NCI-H226 (cell line): ENCODE measurements at regions not wholly inside any gene's neighbourhood (a gene's known extent, or its start where the extent isn't known, plus 50 kb on each side); places are given as distances from the start of the nearest gene placed in this dataset.
"Not testable (repeated sequence)": the region's sequence is repeated elsewhere in the genome, so short reads cannot be mapped to it uniquely, and the experiment has no call there.

Experiments used
- DNase-seq: peaks from one replicate; pipeline ENCODE4 v3.0.0-alpha.2; 2015

DNA sequence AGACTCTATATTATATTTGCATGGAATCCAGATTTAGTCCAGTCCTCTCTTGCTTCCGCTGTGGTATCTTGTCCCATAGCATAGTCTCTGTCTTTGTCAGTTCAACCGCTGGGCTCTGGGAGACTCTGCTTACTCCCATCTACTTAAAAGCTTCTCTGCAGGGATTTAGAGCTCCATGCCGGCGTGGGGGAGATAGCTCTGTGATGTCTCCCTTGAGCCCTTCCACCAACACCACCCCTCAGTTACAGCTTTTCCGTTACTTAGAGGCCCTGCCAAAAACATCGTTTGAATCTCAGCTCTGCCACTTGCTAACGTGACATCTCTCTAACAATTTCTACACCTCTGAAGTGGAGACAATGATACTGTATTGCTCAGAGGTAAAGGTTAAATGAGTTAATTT is 306.1 kb upstream of the ZNF608 start:
- no peak for DNase-seq

DNA sequence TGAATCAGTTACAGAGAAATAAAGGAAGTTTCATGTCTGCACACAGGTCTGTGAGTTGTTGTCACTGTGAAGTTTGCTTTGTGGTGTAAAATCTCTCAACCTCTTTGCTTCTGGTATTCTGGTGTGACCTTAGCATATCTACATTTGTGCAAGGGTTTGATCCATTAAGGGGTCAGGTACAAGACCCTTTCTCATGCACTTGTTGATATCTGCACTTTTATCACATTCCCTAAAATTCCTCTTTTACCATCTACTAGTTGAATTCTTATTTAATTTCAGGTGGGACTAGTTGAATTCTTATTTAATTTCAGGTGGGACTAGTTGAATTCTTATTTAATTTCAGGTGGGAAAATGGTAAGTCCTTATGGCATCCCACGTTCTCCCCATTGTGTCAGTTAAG is 306.7 kb upstream of the ZNF608 start:
- no peak for DNase-seq

DNA sequence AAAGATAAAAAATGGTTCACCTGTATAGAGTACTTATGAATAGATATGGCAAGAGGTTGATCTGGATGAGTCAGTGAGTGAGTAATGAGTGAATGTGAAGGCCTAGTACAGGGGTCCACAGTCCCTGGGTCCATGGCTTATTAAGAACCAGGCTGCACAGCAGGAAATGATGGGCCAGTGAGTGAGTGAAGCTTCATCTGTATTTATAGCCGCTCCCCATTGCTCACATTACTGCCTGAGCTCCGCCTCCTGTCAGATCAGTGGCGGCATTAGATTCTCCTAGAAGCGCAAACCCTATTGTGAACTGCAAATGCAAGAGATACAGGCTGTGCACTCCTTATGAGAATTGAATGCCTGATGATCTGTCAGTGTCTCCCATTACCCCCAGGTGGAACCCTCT is 307.7 kb upstream of the ZNF608 start:
- no peak for DNase-seq

DNA sequence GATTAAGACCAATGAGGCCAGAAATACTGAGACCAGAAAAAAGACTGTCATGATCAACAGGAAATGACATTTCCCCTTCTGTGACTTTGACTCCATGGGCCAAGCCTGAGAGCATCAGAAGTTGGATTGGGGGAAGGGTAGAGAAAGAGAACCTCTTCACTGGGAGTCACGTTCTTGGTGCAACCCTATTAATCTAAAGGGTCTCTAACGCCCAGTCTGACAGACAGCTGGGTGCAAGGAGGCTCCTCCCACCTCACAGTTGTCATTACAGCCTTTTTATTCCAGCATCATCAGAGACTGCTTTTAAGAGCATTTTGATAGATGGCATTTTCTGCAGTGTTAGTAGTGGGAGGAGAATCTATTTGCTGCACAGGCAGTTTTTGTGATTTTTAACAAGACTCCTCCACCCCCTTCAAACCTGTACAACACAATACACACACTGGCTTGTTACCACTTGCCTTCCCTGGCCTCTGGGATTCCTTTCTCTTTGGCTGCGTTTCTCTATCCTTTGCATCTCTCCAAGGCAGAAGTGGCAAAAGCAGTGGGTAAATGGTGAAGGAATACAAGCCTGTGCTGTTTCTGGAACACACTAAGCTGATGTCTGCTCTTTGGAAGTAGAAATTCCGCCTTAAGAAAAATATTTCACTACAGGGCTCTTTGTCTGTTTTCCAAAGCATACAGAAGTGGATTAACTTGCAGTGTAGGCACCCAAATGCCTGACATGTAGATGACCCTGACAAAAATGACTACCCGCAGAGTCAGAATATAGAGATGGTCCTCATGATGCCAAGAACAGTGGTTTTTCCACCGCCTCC is 310.4 kb upstream of the ZNF608 start:
- no peak for DNase-seq

DNA sequence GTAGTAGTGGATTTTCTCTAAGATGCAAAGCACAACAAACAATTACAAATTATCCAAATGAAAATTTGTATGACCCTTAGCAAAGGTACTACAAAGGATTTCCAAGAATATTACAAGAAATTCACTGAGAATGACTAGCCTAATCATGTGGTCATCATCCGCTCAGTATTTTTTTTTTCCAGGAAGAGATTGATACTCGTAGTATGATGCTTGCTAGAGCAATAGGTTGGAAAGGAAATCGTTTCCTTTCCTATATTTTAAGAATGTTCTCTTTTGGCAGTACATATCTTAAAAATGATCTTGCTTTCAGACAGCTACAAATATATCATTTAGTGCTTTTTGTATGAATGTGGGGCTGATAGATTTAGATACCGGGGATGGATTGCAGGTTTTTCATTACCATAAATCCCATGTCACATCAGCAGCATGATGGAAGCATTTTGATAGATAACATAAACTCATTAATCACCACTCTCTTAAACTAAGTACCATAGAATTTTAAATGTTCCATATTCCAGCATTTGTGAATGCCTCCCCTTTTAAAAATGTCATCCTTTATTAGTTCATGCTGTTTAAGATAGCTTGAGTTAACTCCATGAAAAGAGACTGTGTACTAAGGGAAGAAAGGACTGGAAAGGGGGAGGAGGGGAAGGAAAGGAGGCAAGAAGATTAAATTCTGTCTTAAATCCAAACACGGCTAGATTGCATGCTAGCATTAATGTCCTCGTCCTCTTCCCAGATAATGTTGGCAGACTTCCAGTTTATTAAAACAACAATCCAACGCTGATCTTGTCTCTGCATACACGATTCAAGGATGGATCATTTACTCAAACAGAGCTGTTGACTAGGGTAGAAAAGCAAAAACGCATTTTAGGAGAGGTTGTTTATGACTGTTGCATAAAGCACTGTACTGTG is 311.7 kb upstream of the ZNF608 start:
- no peak for DNase-seq

DNA sequence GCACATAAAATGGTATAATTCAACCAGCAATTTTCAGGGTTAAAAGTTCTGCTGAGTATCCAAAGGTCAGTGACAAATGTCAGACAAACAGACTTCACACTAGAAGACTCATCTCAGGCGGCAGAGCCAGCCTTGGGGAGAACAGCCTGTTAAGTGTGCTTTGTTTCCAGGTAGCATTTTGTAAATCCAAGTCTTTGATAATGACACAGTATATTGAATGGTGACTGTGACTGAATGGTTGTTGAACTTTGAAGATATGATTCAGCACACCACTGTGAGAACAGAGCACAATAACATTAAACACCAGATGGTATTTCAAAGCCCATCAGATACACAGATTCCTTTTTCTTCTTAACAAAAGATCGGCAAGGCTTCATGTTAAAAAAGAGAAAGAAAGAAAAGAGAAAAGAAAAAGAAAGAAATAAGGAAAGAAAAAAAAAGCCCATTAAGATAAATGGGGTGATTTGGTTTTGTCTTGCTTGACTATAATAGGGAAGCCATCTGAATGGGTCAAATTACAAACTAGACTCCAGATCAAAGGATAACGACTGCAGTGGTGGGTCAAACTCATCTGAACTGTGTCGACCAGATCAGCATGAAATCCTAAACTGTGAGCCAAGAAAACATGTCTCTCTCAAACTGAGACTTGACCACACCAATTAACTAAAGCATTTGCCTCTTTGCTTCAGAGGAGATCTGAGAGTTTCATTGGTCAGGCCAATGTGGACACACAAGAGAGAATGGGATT is 313.0 kb upstream of the ZNF608 start:
- no peak for DNase-seq

DNA sequence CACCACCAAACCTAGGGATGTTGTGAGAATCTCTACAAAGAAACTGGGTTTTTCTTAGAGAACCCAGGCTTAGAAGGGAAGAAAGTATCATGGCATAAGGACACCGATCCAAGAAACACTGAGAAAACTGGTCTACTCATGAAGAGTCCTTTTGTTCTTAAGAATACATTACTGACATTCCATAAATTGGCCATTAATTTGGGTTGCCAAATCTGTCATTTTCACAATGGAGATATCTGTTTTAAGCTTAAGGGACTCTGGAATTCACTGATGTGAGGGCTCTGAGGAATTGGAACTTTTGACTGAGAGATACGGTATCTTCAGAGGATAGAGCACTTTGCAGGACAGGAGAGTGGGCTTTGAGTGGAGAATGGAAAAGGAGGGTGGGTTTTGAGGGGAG is 315.3 kb upstream of the ZNF608 start:
- no peak for DNase-seq

DNA sequence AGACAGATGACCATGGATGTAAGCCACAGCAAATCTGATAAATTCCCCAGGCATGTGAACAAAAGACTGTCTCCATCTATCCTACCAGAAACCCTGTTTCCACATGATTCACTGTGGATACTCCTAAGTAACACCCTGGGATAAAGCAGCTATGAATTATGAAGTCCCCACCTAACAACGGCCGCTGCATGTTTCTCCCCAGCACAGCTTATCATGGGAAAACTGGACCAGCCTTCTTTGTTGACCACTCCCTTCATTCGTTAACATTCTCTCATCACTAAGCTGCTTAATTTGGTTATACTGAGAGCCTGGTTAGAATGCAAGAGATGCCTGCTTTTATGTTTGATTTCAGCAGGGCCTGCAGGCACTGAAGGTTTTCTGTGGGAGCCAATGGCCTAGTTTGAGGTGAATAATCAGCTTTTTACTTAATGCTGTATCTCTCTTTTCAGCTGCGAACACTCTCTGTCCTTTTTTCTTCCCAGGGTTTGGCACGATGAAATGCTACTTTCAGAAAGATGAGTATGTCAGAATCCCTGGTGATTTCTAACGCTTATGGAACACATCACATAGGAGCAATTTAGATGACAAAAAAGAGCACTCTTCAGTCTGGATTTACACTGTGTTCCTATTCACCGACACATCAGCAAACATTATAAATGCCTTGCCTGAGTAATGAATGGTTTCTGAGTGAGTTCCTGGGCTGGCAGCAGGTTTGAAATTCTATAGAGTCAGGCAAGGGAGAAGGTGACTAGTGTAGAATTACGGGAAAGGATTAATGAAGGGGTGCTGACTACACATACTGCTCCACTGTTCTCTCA is 318.4 kb upstream of the ZNF608 start:
- DNase-seq = peak; percentile 65

DNA sequence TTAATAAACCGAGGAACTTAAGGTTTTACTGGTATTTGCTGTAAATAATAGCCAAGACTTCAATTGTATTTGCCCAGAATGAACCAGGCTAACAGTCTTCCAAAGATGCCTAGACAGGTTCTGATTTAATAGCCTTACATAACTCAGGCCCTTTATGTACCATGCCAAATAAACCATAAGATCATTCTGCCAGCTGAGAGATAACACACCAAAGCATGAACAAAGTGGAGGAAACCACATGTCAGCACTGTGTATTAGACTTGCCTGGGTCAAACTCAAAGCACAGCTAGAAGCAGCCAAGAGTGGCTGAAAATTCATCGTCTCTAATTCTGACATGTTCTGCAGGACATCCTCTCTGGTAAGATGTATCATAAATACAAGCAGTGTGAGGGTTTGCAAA is 319.3 kb upstream of the ZNF608 start:
- DNase-seq = peak; percentile 63

DNA sequence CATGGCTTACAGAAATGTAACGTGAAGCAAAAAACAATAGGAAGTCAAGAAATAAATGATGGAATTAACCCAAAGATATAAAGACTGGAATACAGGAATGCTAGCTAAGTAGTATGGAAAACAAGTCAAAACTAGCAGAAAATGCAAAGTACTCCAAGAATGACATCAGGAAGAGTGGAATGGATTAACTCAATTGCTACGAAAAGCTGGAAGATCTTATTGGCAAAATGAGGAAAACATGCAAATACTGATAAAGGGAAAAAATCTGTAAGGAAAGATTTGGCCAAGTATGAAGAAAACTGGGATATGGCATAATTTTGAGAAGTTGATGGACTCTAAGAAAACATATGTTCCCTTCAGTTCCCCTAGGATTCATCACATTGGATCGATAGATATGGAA is 324.5 kb upstream of the ZNF608 start:
- DNase-seq = no peak

DNA sequence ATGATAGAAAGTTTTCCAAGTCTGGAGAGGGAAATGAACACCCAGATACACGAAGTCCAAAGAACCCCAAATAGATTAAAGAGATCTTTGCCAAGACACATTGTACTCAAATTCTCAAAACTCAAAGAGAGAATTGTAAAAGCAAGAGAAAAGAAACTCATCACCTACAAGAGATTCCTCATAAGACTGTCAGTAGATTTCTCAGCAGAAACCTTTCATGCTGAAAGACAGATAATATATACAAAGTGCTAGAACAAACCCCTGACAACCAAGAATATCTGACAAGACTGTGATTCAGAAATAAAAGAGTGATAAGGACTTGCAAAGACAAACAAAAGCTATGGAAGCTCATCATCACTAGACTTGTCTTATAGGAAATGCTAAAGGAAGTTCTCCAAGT is 326.7 kb upstream of the ZNF608 start:
- no peak for DNase-seq

DNA sequence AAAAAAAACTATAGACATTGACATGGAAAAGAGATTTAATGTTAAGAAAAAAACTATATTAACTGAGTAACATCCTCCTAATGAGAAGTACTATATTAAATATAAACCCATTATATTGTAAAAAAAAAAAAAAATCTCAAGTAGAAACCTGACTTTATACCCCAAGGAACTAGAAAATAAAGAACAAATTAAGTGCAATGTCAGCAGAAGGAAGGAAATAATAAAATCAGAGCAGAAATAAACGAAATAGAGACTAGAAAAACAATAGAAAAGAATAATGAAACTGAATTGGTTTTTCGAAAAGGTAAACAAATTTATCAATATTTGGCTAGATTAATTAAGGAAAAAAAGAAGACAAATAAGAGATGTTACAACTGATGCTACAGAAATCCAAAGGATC is 329.1 kb upstream of the ZNF608 start:
- no peak for DNase-seq

DNA sequence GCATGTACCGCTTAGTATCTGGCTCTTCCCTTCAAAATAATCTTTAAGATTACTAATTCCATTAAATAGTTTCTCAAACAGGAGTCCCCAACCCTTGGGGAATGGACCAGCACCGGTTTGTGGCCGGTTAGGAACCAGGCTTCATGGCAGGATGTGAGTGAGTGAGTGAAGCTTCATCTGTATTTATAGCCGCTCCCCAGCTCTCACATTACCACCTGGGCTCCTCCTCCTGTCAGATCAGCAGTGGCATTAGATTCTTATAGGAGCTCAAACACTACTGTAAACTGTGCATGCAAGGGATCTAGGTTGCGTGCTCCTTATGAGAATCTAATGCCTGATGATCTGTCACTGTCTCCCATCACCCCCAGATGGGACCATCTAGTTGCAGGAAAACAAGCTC is 332.6 kb upstream of the ZNF608 start:
- not testable (repeated sequence) for DNase-seq

DNA sequence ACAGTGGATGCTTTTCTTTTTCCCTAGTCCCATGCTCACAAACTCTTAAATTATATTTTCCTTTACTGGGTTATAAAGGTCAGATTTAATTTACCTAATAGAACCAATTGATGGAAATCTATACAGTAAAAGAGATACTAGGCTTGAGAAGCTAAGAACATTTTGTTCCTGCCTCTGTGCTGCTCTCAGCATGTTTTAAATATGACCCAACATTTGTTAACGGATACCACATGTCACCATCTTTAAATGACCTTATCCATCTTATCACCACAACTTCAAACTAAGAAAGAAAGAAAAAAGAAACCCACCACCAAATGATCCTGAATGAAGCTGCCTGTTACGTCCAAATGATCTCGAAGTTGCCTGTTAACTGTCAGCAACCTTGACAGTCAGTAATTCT is 334.7 kb upstream of the ZNF608 start:
- no peak for DNase-seq

DNA sequence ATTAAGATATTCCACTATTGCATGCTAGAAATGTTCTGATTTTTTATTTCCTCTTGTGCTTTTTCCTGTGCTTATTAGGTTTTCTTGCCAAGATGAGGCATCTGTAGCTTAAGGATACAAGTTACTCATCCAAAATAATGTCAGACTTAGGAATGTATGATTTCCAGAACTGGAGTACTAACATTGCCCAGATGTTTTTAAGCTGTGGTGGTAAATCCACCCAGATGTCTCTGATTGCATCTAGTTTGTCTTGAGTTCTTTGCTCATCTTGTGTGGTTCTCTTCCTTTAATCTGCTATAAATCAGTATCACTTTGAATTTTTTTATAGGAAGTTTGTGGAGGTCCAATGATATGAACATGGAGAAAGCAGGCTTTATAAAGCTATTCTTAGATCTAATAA is 337.5 kb upstream of the ZNF608 start:
- peak; percentile 55 for DNase-seq

DNA sequence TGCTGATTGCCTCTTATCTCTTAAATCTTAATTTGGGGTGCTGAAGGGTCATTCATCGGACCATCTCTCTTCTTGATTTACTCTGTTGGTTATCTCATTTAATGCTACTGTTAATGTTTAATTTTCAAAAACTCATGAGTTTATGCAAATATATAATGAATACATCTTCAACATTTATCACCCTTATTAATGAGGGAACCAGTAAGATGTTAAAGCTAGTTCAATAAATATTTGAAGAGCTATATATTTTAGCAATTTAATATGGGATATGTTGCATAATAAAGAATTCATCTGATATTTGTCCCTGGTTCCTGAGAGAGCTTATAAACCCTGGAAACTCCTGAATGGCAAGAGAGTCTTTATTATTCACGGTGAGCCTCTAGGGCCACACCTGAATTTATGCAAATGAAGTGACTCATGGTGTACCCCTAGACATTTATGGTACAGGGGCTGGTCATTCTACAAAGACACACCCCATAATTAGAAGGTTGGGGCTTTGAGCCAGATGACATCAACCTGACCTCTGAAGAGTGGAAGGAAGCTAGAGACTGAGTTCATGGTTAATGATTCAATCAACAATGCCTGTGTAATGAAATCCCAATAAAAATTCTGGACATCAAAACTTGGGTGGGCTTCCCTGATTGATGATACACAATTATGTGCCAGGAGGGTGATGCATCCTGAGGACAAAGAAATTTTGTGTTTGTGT is 339.5 kb upstream of the ZNF608 start:
- no peak for DNase-seq

DNA sequence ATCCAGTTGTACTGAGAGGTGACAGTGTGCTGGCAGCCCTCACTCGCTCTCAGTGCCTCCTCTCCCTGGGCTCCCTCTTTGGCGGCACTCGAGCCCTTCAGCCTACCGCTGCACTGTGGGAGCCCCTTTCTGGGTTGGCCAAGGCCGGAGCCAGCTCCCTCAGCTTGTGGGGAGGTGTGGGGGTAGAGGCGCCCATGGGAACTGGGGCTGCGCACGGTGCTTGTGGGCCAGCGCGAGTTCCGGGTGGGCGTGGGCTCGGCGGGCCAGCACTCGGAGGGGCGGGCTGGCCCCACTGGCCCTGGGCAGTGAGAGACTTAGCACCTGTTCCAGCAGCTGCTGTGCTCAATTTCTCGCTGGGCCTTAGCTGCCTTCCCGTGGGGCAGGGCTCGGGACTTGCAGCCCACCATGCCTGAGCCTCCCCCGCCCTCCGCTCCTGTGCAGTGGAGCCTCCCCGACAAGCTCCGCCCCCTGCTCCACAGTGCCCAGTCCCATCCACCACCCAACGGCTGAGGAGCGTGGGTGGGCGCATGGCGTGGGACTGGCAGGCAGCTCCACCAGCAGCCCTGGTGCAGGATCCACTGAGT is 342.2 kb upstream of the ZNF608 start:
- DNase-seq = no peak

DNA sequence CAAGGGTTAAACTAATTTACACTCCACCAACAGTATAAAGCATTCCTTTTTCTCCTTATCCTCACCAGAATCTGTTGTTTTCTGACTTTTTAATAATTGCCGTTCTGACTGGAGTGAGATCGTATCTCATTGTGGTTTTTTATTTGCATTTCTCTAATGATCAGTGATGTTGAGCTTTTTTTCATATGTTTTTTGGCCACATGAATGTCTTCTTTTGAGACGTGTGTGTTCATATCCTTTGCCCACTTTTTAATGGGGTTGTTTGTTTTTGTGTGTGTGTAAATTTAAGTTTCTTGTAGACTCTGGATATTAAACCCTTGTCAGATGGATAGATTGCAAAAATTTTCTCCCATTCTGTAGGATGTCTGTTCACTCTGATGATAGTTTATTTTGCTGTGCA is 345.7 kb upstream of the ZNF608 start:
- not testable (repeated sequence) for DNase-seq

DNA sequence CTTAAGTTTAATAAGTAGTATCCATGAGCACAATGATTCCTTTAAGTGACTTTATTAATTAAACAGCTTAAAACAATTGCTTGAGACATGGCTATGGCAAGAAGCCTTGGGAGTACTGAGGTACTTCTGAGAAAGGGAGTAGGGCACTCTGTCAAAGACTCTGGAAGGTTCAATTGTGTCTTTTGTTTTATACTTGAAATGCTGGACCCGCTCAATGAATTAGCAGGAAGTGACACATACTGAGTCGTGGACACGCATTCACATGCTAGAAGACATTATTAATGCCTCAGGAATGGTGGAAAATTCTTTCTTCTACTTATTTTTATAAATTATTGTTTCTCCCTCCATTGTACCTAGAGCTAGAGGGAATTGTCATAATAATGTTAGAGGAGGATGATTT is 347.3 kb upstream of the ZNF608 start:
- peak; percentile 74 for DNase-seq

DNA sequence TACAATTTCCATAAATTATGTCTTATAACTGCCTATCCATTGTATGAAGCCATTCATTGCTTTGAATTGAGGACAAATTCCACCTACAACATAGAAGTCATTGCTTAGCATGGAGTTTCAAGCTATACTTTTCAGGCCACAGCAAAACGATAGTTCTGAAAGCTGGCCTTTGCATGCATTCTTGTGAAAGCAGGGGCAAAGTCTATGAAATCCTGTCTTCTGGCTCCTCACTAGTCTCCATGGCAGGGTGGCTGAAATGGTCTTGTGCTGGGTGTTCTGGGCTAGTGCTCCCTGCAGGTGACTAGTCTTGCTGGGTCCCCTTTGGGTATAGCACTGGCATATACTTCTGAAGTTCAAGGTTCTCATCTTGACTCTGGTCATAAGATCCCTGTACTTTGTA is 353.9 kb upstream of the ZNF608 start:
- DNase-seq = no peak

DNA sequence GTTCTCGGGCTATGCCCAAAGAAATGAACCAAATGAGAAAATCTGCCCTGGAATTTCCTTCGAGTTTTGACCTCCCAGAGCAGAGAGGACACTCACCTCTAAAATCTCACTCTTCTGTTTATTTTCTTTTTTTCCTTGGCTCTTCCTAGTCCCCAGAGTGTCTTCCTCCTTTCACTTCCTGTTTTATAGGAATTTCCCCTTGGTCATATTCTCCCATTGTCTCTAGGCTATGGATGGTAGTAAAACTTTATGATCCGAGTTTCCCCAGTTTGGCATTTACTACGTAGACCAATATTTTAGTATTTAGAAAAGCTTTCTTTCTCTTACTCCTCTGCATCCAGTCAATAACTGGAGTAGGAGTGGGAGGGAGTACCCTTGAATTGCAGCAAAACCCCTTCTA is 354.5 kb upstream of the ZNF608 start:
- DNase-seq = no peak

DNA sequence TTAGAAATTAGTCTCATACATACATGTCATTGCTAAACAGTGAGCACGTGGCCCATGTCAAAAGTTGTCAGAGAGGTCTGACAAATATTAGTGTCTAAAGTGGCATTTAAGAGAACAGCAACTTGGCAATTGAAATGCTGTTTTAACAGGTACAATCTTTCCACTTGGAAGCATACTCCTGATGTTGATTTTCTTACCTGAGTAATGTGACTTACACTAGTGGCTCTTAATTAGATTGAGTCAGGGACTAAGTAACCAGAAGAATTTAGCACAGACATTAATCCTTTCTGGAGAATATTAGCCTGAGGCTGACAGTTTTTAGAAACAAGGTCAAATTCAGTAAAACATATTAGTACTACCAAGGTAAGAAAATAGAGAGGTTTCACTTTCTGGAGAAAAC is 357.0 kb upstream of the ZNF608 start:
- no peak for DNase-seq
